ENCODE measurements at regions not wholly inside any gene's neighbourhood (a gene's known extent, or its start where the extent isn't known, plus 50 kb on each side); places are given as distances from the start of the nearest gene placed in this dataset.
"Not testable (repeated sequence)": the region's sequence is repeated elsewhere in the genome, so short reads cannot be mapped to it uniquely, and the experiment has no call there.

DNA sequence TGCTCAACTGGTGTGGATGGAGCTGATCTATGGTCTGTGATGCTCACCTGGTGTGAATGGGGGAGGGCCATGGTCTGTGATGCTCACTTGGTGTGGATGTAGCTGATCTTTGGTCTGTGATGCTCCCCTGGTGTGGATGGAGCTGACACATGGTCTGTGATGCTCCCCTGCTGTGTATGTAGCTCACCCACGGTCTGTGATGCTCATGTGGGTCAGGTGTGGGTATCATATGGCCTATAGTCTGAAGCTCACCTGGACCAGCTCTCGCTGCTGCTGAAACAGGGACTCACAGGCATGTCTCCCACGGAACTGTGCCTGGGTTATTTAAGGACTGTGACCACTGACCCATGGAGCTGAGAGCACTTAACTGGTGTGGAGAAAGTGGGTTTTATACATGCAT, 109.7 kb downstream of the CRLF2 start:
- DNase-seq (ENCODE audit: low read depth), result no peak

DNA sequence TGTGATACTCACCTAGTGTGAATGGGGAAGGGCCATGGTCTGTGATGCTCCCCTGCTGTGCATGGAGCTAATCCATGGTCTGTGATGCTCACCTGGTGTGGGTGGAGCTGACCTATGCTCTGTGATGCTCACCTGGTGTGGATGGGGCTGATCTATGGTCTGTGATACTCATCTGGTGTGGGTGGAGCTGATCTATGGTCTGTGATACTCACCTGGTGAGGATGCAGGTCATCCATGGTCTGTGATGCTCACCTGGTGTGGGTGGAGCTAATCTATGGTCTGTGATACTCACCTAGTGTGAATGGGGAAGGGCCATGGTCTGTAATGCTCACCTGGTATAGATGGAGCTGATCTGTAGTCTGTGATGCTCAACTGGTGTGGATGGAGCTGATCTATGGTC, 110.2 kb downstream of the CRLF2 start:
- DNase-seq (ENCODE audit: low read depth), result not testable (repeated sequence)

DNA sequence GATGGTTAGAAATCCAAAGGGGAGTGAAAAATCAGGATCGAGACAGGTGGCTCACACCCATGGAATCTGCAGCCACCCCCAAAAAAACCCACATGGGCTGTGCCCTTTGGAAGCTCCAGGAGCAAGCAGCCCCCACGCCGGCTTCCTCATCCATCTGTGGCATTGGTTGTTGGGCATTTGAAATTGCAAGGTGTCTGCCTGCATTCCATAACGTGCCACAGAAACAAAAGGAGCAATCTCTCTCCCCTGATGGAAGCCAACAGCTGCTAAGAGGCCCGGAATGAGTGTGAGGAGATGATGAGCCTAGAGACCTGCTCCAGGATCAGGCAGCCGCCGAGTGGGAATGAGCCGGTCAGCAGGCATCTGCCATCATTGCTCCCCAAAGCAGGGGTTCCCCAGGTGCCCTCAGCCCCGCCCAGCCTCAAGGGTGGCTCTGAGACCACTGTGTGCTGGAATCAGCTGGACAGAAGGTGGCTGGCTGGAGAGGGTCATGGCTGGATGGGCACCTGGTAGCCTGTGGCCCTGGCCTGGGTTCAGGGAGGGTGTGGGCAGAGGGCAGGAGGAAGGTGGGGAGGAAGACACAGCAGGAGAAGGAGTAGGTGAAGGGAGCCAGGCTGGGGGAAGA, 113.2 kb downstream of the CRLF2 start:
- DNase-seq (ENCODE audit: low read depth), result no peak

DNA sequence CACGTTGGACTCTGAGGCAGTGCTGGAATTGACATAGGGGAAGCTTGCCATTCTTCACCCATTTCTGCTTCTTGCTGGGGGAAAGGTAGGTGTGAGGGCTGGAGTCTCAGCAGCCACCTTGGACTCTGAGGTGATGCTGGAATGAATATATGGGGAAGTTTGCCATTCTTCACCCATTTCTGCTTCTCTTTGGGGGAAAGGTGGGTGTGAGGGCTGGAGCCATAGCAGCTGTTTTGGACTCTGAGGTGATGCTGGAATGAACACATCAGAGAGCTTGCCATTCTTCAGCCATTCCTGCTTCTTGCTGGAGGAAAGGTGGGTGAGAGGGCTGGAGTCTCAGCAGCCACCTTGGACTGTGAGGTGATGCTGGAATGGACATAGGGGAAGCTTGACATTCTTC, 115.1 kb downstream of the CRLF2 start:
- DNase-seq (ENCODE audit: low read depth), result no peak

DNA sequence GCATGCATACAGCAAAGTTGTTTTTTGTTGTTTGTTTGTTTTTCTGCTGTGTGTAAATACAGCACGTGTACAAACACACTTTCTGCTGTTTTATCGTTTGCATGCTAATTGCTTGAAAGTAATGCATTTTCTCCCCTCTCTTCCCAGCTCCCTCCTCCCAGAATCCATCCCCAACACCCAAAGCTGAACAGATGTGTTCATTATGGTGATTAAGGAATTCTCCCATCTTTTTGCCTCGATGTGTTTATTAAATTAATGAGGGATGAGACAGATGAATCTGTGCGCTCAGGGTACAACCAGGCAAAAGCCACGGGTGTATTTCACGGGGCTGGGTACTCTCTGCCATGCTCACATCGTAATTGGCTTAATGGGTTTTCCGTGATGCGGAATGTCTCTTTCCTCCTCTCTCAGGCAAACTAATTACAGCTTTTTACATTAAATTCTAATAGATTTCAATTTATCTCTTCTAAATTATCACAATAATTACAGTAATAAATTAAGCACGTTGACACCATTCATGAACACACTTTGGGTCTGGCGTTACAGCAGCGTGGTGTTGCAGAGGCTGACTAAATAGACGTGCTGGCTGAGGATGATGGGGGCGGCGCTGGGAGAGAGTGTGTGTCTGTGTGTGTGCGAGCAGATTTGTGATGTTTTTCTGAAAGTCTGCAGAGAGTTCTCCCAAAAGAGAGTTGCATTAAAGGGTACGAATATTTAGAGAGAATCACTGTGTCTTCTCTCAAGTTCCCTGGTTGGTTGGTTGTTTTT, 117.7 kb downstream of the CRLF2 start:
- DNase-seq (ENCODE audit: low read depth), result no peak

DNA sequence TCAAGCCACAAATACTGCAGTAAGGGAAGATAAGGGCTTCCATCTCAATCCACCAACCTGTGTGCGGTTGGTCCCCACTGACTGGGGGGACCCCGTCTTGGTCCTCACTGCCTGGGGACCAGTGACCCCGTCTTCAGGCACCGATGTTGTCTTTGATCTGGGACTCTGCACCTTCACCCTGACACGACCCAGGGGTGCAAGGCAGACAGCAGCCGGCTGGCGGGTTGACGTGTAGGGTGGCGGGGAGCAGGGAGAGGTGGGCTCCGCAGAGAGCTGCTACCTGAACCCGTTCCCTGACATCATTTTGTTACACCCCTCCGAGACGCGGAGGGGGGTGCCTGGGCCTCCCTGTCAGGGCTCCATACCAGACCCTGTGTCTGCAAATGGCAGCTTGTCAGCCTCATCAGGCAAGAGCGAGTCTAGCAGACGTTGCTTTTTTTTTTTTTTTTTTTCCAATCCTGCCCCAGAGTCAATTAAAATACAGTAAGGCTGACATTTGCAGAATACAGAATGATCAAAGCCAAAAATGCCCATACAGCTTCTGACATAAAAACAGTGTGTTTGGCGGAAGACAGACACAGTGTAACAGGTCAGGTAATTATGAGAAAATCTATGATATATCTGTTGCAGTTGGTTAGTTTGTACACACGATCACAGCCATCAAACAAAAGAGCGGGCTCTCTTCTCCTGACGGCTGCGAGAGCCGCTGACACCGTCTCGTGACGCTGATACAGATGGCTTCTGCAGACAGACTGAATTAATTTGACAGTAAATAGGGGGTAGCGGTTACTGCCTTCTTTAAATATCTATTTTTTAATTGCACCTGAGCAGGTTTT, 118.6 kb downstream of the CRLF2 start:
- no peak for DNase-seq (ENCODE audit: low read depth)

DNA sequence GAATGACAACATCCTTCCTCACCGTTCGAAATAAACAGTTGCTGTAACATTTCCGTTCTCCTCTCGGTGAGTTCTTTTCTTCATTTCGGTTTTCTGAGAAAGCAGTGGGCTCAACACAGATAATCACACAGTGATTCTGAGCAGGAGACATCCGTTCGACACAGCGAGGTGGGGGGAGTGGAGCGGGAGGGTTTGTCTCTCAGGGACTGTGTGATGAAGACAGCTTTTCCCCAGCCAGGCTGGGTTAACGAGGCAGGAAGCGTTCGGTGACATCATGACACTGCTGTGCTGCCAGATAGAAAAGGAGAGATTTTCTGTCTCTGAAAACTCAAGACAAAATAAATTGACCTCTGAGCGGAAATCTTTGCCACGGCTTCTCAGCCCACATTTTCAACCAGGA, 119.3 kb downstream of the CRLF2 start:
- DNase-seq (ENCODE audit: low read depth), result peak; percentile 6

DNA sequence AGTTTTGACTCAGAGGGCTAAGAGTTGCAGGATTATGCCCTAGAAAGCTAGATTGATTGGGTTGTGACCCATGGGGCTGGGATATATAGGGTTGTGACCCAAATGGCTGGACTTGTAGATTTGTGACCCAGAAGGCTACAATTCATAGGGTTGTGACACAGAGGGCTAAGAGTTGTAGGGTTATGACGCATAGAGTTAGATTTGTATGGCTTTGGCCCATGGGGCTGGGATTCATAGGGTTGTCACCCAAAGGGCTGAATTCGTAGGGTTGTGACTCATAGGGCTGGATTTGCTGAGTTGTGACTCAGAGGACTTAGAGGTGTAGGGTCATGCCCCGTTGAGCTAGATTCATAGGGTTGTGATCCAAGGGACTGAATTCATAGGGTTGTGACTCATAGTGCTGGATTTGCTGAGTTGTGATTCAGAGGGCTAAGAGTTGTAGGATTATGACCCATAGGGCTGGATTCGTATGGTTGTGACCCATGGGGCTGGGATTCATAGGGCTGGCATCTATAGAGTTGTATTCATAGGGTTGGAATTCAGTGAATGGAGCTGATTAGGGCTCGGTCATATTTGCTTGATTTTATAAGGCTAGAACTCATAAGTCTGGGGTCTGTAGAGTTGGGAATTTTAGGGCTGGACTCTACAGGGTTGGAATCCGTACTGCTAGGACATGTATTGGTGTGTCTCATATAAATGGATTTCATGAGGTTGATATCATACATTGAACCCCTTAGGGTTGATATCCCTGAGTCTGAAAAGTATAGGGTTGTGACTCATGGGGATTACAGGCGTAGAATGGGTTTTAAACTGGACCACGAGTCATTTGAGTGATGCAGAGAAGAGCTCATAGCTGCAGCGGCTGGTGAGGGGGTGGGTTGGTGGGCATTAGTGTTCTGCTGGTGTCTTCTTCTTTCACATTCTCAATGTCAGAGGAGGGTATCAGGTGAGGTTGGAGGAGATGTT, 125.7 kb downstream of the CRLF2 start:
- DNase-seq (ENCODE audit: low read depth), result no peak

DNA sequence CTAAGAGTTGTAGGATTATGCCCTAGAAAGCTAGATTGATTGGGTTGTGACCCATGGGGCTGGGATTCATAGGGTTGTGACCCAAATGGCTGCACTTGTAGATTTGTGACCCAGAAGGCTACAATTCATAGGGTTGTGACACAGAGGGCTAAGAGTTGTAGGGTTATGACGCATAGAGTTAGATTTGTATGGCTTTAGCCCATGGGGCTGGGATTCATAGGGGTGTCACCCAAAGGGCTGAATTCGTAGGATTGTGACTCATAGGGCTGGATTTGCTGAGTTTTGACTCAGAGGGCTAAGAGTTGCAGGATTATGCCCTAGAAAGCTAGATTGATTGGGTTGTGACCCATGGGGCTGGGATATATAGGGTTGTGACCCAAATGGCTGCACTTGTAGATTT, 126.6 kb downstream of the CRLF2 start:
- DNase-seq (ENCODE audit: low read depth), result not testable (repeated sequence)

DNA sequence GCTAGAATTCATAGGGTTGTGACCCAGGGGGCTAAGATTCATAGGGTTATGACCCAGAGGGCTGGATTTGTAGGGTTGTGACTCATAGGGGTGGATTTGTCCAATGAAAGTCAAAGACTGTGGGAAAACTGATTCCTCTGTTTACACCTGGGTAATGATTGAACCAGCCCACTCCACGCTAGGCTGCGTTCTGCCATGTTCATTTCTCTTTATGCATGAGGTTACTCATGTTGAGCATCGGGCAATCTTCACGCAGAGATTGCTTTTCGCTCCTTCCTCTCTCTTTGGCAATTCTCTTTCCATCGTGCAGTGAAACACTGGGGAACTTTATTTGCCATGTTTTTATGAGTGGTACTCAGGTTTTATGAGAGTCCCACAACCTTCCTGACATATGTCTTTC, 127.8 kb downstream of the CRLF2 start:
- DNase-seq (ENCODE audit: low read depth), result no peak

DNA sequence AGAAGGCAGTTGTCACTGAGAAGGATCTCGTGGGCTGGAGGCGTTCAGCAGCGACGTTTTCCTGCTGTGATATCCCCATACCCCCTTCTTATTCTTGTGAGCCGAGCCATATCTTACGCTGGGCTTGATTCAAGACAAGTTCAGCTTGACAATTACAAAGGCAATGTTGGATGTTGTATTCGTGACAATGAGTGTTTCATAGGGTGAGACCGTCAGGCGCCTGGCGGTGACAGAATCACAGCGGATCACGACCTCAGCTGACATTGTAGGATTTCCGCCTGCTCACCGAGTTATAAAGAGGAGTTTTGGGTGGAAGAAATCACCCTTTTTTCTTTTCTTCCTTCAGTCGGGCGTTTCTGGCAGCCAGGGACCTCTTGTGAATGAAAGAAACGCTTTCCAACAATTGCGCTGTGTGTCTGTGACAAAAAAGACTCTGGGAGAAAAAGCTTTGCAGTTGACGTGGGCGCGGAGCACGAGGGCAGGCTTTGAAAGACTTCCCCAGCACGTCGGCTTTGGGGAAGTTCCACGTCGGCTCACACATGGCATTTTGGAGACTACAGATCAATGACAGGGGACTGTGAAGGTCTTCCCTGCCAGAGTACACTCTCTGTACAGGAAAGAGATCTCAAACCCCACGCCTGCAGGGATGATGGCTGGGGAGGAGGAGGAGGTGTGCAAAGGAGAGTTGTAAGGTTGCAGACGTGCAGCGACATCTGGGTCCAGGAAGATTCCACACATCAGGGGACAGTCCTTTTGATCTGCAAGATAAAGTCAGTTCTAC, 135.4 kb downstream of the CRLF2 start:
- DNase-seq (ENCODE audit: low read depth), result no peak

DNA sequence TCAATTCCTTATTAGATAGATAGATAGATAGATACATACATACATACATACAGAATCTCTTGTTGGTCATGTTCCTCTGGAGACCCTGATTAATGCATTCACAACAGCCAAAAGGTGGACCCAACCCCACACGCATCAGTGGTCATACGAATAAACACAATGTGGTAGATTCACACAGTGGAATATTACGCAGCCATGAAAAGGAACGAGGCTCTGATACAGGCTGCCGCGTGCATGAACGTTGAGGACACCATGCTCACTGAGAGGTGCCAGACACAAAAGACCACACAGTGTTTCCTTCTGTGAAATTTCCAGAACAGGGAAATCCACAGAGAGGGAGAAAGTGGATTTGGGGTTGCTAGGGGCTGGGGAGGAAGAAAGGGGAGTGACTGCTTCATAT, 136.7 kb downstream of the CRLF2 start:
- DNase-seq (ENCODE audit: low read depth), result no peak

DNA sequence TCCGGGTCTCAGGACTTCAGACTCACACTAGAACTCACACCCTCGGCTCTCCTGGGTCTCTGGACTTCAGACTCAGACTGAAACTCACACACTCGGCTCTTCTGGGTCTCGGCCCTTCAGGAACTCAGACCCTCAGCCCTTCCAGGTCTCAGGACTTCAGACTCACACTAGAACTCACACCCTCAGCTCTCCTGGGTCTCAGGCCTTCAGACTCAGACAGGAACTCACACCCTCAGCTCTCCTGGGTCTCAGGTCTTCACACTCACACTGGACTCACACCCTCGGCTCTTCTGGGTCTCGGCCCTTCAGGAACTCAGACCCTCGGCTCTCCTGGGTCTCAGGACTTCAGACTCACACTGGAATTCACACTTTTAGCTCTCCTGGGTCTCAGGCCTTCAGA, 137.3 kb downstream of the CRLF2 start:
- no peak for DNase-seq (ENCODE audit: low read depth)

DNA sequence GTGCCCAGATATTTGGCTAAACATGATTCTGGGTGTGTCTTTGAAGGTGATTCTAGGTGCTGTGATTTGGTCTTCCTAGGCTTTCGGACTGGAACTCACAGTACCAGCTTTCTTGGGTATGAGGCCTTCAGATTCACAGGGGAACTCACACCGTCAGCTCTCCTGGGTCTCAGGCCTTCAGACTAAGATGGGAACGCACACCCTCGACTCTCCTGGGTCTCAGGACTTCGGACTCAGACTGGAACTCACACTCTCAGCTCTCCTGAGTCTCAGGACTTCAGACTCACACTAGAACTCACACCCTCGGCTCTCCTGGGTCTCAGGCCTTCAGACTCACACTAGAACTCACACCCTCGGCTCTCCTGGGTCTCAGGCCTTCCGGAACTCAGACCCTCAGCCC, 137.7 kb downstream of the CRLF2 start:
- no peak for DNase-seq (ENCODE audit: low read depth)

DNA sequence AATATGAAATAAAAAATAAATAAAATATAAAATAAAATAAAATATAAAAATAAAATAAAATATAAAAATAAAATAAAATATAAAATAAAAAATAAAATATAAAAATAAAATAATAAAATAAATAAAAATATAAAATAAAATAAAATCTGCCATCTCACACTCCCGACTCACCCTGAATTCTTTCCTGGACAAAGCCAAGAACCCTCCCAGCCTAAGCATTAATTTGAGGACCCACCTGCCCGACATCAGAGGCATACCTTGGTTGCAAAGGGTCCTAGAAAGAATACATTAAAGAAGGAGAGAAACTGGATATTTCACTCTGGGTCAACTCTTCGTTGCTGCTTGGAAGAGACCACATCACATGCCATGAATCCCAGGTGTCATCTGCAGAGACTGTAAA, 138.3 kb downstream of the CRLF2 start:
- DNase-seq (ENCODE audit: low read depth), result no peak

DNA sequence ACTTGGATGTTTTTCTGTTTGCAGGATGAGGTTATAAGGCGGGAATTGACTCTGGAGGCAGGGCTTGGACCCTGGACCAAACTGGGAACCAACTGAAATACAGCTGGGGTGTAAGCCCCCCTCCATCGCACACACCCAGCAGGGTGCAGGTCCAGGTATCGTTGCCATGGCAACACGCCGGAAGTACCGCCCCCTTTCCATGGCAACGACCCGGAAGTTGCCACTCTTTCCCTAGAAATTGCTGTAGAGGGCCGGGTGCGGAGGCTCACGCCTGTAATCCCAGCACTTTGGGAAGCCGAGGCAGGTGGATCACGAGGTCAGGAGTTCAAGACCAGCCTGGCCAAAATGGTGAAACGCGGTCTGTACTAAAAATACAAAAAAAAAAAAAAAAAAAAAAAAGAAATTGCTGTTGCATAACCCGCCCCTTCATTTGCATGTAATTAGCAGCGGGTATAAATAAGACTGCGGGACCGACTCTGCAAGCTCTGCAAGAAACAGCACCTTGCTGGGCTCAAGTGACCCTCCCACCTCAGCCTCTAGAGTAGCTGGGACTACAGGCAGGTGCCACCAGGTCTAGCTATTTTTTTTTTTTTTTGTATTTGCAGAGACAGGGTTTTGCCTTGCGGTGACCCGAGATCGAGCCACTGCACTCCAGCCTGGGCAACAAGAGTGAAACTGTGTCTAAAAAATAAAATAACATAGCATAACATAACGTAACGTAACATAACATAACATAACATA, 139.6 kb downstream of the CRLF2 start:
- DNase-seq (ENCODE audit: low read depth), result no peak

DNA sequence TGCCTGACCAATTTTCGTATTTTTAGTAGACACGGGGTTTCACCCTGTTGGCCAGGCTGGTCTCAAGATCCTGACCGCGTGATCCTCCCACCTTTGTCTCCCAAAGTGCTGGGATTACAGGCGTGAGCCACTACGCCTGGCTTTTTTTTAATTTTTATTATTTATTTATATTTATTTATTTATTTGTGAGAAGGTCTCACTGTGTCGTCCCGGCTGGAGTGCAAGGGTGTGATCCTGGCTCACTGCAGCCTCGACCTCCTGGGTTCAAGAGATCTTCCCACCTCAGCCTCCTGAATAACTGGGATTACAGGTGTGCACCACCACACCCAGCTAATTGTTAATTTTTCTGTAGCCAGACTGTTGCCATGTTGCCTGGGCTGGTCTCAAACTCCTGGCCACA, 141.1 kb downstream of the CRLF2 start:
- DNase-seq (ENCODE audit: low read depth), result no peak

DNA sequence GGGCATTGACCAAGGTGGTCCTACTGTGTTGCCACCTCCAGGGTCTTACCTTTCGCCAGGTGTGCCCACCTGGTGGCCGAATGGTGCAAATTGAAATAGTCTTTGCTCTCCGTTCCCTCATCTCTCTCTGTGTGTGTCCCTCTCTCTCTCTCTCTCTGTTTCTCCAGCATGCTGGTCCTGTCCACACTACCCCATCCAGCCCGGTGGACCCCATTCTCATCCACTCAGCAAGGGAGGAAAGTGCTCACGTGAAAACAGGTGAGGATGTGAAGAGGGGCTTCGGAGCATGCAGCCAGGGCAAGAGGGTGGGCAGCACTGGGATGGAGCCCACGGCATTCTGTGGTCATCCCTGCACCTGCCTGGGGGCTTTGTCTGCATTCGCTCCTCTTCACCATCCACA, 150.1 kb downstream of the CRLF2 start:
- DNase-seq (ENCODE audit: low read depth), result no peak

DNA sequence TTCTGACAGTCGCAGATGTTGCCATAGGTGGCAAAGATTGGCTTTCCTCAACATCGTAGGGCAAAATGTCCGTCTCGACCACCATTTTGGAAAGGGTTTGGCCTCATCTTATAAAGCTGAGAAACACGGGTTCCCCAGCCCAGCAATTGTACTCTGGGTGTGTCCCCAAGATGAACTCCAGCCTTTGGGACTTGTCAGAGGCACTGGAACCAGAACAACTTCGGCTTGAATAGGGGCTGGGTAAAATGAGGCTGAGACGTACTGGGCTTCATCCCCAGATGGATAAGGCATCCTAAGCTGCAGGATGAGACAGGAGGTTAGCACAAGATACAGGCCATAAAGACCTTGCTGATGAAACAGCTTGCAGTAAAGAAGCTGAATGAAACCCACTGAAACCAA, 151.9 kb downstream of the CRLF2 start:
- no peak for DNase-seq (ENCODE audit: low read depth)

All from activated T-cell treated with anti-CD3 and anti-CD28 coated beads for 48 hours (primary cell).